K562 (cell line): ENCODE measurements at regions not wholly inside any gene's neighbourhood (a gene's known extent, or its start where the extent isn't known, plus 50 kb on each side); places are given as distances from the start of the nearest gene placed in this dataset.

Experiments used
- FOXK1 ChIP-seq: sonication (generic); formaldehyde crosslinking; IDR thresholded peaks from 2 replicates; pipeline ENCODE4 v1.8.0; 2022; ENCODE audit warnings: missing genetic modification reagents, mild to moderate bottlenecking, borderline replicate concordance
- TCF7 ChIP-seq: sonication (generic); IDR thresholded peaks from 2 replicates; pipeline ENCODE4 v1.6.1; 2016; ENCODE audit warnings: antibody characterized with exemption, borderline replicate concordance
- TCF7L2 ChIP-seq: fragments of 150-350 bp; IDR thresholded peaks from 2 replicates; pipeline ENCODE4 v1.6.1; 2016; ENCODE audit warnings: low read depth, mild to moderate bottlenecking, low read length, moderate library complexity
- ZNF253 ChIP-seq: fragments of 250-450 bp; sonication (Bioruptor Pico); conservative IDR thresholded peaks from 2 replicates; pipeline ENCODE4 v1.6.1; 2021; ENCODE audit warnings: mild to moderate bottlenecking
- TF ChIP-seq, protein P1 (sequence below): fragments of 150-350 bp; conservative IDR thresholded peaks from 2 replicates; pipeline ENCODE4 v1.6.1; 2014; ENCODE audit warnings: low read length
- TF ChIP-seq, protein P2 (sequence below): sonication (generic); formaldehyde crosslinking; IDR thresholded peaks from 2 replicates; pipeline ENCODE4 v1.8.0; 2022; ENCODE audit warnings: mild to moderate bottlenecking, missing genetic modification reagents, borderline replicate concordance

DNA sequence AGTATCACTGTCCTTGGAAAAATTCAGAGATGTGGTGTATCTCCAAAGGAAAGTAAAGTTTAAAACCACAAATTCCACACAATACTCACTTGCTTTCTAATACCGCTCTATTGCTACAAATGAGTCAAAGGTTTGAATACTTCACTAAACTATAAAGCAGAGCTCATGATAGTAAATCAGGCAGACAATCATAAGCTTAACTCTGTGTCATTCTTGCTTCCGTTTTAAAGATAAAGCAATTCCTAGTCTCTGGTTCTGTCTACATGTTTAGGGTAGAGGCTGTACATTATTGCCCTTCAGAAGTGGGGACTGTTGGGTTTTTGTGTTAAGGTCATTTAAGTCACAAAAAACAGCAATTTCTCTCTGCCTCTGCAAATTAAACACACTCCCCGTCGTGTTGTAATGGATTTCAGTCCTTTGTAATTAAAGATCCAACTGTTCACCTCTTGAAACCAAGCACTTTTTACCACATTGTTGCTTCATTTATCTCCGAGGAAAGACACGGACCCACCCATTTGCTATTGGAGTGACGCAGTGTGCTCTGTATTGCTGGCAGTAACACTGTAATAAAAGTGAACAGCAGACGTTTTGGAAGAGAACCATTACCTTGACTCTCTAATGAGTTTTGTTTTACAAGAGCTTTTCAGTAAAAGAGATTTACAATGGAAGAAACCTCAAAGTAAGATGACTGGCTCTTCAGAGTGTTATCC lies 83.1 kb upstream of the CNTNAP4 start:
- TF ChIP-seq ZNF253 (CRISPR knock-in tag) (no peak), TCF7 (no peak), TCF7L2 (no peak), FOXK1 (CRISPR knock-in tag) (no peak)
- TF ChIP-seq, protein P1, sequence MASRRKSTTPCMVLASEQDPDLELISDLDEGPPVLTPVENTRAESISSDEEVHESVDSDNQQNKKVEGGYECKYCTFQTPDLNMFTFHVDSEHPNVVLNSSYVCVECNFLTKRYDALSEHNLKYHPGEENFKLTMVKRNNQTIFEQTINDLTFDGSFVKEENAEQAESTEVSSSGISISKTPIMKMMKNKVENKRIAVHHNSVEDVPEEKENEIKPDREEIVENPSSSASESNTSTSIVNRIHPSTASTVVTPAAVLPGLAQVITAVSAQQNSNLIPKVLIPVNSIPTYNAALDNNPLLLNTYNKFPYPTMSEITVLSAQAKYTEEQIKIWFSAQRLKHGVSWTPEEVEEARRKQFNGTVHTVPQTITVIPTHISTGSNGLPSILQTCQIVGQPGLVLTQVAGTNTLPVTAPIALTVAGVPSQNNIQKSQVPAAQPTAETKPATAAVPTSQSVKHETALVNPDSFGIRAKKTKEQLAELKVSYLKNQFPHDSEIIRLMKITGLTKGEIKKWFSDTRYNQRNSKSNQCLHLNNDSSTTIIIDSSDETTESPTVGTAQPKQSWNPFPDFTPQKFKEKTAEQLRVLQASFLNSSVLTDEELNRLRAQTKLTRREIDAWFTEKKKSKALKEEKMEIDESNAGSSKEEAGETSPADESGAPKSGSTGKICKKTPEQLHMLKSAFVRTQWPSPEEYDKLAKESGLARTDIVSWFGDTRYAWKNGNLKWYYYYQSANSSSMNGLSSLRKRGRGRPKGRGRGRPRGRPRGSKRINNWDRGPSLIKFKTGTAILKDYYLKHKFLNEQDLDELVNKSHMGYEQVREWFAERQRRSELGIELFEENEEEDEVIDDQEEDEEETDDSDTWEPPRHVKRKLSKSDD: no peak
- TF ChIP-seq, protein P2, sequence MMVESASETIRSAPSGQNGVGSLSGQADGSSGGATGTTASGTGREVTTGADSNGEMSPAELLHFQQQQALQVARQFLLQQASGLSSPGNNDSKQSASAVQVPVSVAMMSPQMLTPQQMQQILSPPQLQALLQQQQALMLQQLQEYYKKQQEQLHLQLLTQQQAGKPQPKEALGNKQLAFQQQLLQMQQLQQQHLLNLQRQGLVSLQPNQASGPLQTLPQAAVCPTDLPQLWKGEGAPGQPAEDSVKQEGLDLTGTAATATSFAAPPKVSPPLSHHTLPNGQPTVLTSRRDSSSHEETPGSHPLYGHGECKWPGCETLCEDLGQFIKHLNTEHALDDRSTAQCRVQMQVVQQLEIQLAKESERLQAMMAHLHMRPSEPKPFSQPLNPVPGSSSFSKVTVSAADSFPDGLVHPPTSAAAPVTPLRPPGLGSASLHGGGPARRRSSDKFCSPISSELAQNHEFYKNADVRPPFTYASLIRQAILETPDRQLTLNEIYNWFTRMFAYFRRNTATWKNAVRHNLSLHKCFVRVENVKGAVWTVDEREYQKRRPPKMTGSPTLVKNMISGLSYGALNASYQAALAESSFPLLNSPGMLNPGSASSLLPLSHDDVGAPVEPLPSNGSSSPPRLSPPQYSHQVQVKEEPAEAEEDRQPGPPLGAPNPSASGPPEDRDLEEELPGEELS (CRISPR knock-in tag): no peak
